GM23338 (cell line): ENCODE measurements at regions not wholly inside any gene's neighbourhood (a gene's known extent, or its start where the extent isn't known, plus 50 kb on each side); places are given as distances from the start of the nearest gene placed in this dataset.

ENCODE experiments used
- ATAC-seq: fragments of 200-7000 bp; cut with Tn5 transposase; 3 replicates; pipeline ENCODE4 v1.9.1; 2020
- DNase-seq: peaks from one replicate; pipeline ENCODE4 v3.0.0-alpha.2; 2015; ENCODE audit warnings: low spot score
- H2AFZ ChIP-seq: fragments of 200-600 bp; sonication (generic); 2 replicates; pipeline ENCODE4 v1.8.0; 2016; ENCODE audit warnings: antibody characterized with exemption, mild to moderate bottlenecking, moderate library complexity
- H3F3A ChIP-seq: fragments of 200-600 bp; sonication (generic); replicated peaks from 2 replicates; pipeline ENCODE4 v1.8.0; 2017; ENCODE audit warnings: antibody characterized with exemption, mixed run types, low read depth
- H3K27ac ChIP-seq: fragments of 200-600 bp; sonication (generic); 2 replicates; pipeline ENCODE4 v1.6.1; 2016; ENCODE audit warnings: low read depth
- H3K27me3 ChIP-seq: fragments of 200-600 bp; sonication (generic); 2 replicates; pipeline ENCODE4 v1.8.0; 2016; ENCODE audit warnings: mild to moderate bottlenecking, mixed run types, moderate library complexity; ENCODE audit not compliant: insufficient read depth
- H3K36me3 ChIP-seq: fragments of 200-600 bp; sonication (generic); 2 replicates; pipeline ENCODE4 v1.8.0; 2016; ENCODE audit warnings: mild to moderate bottlenecking; ENCODE audit not compliant: insufficient read depth
- H3K4me1 ChIP-seq: fragments of 200-600 bp; sonication (generic); 2 replicates; pipeline ENCODE4 v1.8.0; 2016; ENCODE audit warnings: mild to moderate bottlenecking, moderate library complexity; ENCODE audit not compliant: insufficient read depth
- H3K4me2 ChIP-seq: fragments of 200-600 bp; sonication (generic); 2 replicates; pipeline ENCODE4 v1.7.1; 2017; ENCODE audit warnings: mixed run types
- H3K4me3 ChIP-seq: fragments of 200-600 bp; sonication (generic); 2 replicates; pipeline ENCODE4 v1.6.1; 2016; ENCODE audit warnings: mixed run types
- H3K79me2 ChIP-seq: fragments of 200-600 bp; sonication (generic); replicated peaks from 2 replicates; pipeline ENCODE4 v1.8.0; 2017; ENCODE audit warnings: mild to moderate bottlenecking; ENCODE audit not compliant: insufficient read depth
- H3K9me2 ChIP-seq: fragments of 200-600 bp; sonication (generic); 2 replicates; pipeline ENCODE4 v1.8.0; 2017; ENCODE audit not compliant: insufficient read depth
- H4K20me1 ChIP-seq: fragments of 200-600 bp; sonication (generic); replicated peaks from 2 replicates; pipeline ENCODE4 v1.8.0; 2017; ENCODE audit warnings: mild to moderate bottlenecking; ENCODE audit not compliant: insufficient read depth
- H3K27ac Mint-ChIP-seq: 2 replicates; pipeline ENCODE4 v1.8.0; 2020; ENCODE audit warnings: inconsistent platforms, mild to moderate bottlenecking, moderate library complexity, mixed read lengths
- H3K27me3 Mint-ChIP-seq: 3 replicates; pipeline ENCODE4 v1.8.0; 2022; ENCODE audit warnings: low read depth, mild to moderate bottlenecking, moderate library complexity, mixed read lengths, inconsistent platforms; ENCODE audit not compliant: insufficient read depth, poor library complexity
- H3K36me3 Mint-ChIP-seq: 3 replicates; pipeline ENCODE4 v1.8.0; 2021; ENCODE audit warnings: low read depth, mild to moderate bottlenecking, inconsistent platforms, moderate library complexity, mixed read lengths
- H3K4me1 Mint-ChIP-seq: 3 replicates; pipeline ENCODE4 v1.8.0; 2020; ENCODE audit warnings: mild to moderate bottlenecking, inconsistent platforms, mixed read lengths
- H3K4me3 Mint-ChIP-seq: 3 replicates; pipeline ENCODE4 v1.8.0; 2021; ENCODE audit warnings: moderate library complexity, mild to moderate bottlenecking, inconsistent platforms, mixed read lengths
- H3K9me3 Mint-ChIP-seq: 3 replicates; pipeline ENCODE4 v1.8.0; 2020; ENCODE audit warnings: moderate library complexity, mild to moderate bottlenecking, inconsistent platforms, mixed read lengths
- CREB1 ChIP-seq: fragments of 250-450 bp; sonication (Bioruptor Pico); IDR thresholded peaks from 2 replicates; pipeline ENCODE4 v1.5.0; 2020; ENCODE audit warnings: low read depth, mild to moderate bottlenecking, moderate library complexity
- EZH2 ChIP-seq: fragments of 200-600 bp; sonication (generic); IDR thresholded peaks from one replicate; pipeline ENCODE4 v1.8.0; 2017; ENCODE audit warnings: antibody characterized with exemption, mild to moderate bottlenecking, low read depth; ENCODE audit not compliant: unreplicated experiment
- EZH2phosphoT487 ChIP-seq: fragments of 200-600 bp; sonication (generic); IDR thresholded peaks from one replicate; pipeline ENCODE4 v1.8.1; 2018; ENCODE audit warnings: antibody characterized with exemption; ENCODE audit not compliant: unreplicated experiment
- JUNB ChIP-seq: IDR thresholded peaks from one replicate; pipeline ENCODE4 v1.6.1; 2016; ENCODE audit warnings: antibody characterized with exemption; ENCODE audit not compliant: unreplicated experiment
- NANOG ChIP-seq: IDR thresholded peaks from 2 replicates; pipeline ENCODE4 v1.6.1; 2016; ENCODE audit warnings: antibody characterized with exemption, borderline replicate concordance
- POLR2AphosphoS5 ChIP-seq: IDR thresholded peaks from 2 replicates; pipeline ENCODE4 v1.6.1; 2016; ENCODE audit warnings: antibody characterized with exemption, low read depth
- STAT1 ChIP-seq: IDR thresholded peaks from one replicate; pipeline ENCODE4 v1.6.1; 2016; ENCODE audit warnings: antibody characterized with exemption; ENCODE audit not compliant: unreplicated experiment
- ZNF114 ChIP-seq: fragments of 250-450 bp; sonication (Bioruptor Pico); IDR thresholded peaks from 2 replicates; pipeline ENCODE4 v1.5.0; 2020; ENCODE audit warnings: mild to moderate bottlenecking, moderate library complexity
- ZNF331 ChIP-seq: fragments of 250-450 bp; sonication (Bioruptor Pico); IDR thresholded peaks from 2 replicates; pipeline ENCODE4 v1.5.0; 2020; ENCODE audit warnings: low read depth, mild to moderate bottlenecking, moderate library complexity
- TF ChIP-seq, protein P1 (sequence below): IDR thresholded peaks from one replicate; pipeline ENCODE4 v1.6.1; 2018; ENCODE audit warnings: antibody characterized with exemption; ENCODE audit not compliant: unreplicated experiment
- TF ChIP-seq, protein P2 (sequence below): IDR thresholded peaks from 2 replicates; pipeline ENCODE4 v1.6.1; 2016; ENCODE audit warnings: antibody characterized with exemption
- TF ChIP-seq, protein P3 (sequence below), 2 experiments: fragments of 200-600 bp in 1 of 2; sonication (generic) in 1 of 2; conservative IDR thresholded peaks; 2 replicates each; pipeline versions ENCODE4 v1.5.1 to v1.6.1; 2016 to 2017; ENCODE audit warnings: antibody characterized with exemption in 2 of 2, low read depth in 2 of 2, mild to moderate bottlenecking in 2 of 2, moderate library complexity in 1 of 2
- TF ChIP-seq, protein P4 (sequence below): fragments of 250-450 bp; sonication (Bioruptor Pico); IDR thresholded peaks from 2 replicates; pipeline ENCODE4 v1.5.0; 2020; ENCODE audit warnings: mild to moderate bottlenecking, moderate library complexity

DNA sequence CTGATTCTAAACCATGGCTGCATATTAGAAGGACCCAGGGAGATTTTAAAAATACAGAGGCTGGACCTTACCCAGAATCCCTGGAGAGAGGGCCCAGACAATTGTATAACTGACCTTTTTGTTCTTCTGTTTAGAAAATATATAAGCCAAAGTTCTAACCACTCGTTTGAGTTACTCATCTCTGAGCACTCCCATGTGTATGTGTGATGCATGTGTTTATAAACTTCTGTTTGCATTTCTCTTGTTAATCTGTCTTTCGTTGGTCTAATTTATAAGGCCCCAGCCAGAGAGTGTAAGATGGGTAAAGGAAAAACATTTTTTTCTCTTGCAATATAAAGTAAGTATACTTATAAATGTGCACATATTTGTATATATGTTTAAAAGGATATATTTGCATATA is 443.9 kb downstream of the ZNF608 start:
- no peak overlapping the region for H3K4me3 ChIP-seq
- Mint-ChIP-seq H3K9me3 (peaks cover 5% of the 10 kb centered on the region; the same call in 2 of the 3 replicates), H3K36me3 (peaks cover 5% of the 10 kb centered on the region; the same call in 2 of the 3 replicates), H3K27me3 (no peaks in the 10 kb centered on the region), H3K27ac (no peak overlapping the region), H3K4me3 (no peak overlapping the region), H3K4me1 (no peaks in the 10 kb centered on the region)
- TF ChIP-seq STAT1: no peak
- TF ChIP-seq, protein P1, sequence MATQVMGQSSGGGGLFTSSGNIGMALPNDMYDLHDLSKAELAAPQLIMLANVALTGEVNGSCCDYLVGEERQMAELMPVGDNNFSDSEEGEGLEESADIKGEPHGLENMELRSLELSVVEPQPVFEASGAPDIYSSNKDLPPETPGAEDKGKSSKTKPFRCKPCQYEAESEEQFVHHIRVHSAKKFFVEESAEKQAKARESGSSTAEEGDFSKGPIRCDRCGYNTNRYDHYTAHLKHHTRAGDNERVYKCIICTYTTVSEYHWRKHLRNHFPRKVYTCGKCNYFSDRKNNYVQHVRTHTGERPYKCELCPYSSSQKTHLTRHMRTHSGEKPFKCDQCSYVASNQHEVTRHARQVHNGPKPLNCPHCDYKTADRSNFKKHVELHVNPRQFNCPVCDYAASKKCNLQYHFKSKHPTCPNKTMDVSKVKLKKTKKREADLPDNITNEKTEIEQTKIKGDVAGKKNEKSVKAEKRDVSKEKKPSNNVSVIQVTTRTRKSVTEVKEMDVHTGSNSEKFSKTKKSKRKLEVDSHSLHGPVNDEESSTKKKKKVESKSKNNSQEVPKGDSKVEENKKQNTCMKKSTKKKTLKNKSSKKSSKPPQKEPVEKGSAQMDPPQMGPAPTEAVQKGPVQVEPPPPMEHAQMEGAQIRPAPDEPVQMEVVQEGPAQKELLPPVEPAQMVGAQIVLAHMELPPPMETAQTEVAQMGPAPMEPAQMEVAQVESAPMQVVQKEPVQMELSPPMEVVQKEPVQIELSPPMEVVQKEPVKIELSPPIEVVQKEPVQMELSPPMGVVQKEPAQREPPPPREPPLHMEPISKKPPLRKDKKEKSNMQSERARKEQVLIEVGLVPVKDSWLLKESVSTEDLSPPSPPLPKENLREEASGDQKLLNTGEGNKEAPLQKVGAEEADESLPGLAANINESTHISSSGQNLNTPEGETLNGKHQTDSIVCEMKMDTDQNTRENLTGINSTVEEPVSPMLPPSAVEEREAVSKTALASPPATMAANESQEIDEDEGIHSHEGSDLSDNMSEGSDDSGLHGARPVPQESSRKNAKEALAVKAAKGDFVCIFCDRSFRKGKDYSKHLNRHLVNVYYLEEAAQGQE: no peak
- TF ChIP-seq, protein P2, sequence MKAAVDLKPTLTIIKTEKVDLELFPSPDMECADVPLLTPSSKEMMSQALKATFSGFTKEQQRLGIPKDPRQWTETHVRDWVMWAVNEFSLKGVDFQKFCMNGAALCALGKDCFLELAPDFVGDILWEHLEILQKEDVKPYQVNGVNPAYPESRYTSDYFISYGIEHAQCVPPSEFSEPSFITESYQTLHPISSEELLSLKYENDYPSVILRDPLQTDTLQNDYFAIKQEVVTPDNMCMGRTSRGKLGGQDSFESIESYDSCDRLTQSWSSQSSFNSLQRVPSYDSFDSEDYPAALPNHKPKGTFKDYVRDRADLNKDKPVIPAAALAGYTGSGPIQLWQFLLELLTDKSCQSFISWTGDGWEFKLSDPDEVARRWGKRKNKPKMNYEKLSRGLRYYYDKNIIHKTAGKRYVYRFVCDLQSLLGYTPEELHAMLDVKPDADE: no peak
- no peak for TF ChIP-seq POLR2AphosphoS5
- no peak for TF ChIP-seq EZH2phosphoT487
- TF ChIP-seq, protein P3, sequence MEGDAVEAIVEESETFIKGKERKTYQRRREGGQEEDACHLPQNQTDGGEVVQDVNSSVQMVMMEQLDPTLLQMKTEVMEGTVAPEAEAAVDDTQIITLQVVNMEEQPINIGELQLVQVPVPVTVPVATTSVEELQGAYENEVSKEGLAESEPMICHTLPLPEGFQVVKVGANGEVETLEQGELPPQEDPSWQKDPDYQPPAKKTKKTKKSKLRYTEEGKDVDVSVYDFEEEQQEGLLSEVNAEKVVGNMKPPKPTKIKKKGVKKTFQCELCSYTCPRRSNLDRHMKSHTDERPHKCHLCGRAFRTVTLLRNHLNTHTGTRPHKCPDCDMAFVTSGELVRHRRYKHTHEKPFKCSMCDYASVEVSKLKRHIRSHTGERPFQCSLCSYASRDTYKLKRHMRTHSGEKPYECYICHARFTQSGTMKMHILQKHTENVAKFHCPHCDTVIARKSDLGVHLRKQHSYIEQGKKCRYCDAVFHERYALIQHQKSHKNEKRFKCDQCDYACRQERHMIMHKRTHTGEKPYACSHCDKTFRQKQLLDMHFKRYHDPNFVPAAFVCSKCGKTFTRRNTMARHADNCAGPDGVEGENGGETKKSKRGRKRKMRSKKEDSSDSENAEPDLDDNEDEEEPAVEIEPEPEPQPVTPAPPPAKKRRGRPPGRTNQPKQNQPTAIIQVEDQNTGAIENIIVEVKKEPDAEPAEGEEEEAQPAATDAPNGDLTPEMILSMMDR (conservative IDR thresholded peaks at IDR 0.05; ENCODE audit: low read depth in 2 of 2): no peak
- TF ChIP-seq, protein P4, sequence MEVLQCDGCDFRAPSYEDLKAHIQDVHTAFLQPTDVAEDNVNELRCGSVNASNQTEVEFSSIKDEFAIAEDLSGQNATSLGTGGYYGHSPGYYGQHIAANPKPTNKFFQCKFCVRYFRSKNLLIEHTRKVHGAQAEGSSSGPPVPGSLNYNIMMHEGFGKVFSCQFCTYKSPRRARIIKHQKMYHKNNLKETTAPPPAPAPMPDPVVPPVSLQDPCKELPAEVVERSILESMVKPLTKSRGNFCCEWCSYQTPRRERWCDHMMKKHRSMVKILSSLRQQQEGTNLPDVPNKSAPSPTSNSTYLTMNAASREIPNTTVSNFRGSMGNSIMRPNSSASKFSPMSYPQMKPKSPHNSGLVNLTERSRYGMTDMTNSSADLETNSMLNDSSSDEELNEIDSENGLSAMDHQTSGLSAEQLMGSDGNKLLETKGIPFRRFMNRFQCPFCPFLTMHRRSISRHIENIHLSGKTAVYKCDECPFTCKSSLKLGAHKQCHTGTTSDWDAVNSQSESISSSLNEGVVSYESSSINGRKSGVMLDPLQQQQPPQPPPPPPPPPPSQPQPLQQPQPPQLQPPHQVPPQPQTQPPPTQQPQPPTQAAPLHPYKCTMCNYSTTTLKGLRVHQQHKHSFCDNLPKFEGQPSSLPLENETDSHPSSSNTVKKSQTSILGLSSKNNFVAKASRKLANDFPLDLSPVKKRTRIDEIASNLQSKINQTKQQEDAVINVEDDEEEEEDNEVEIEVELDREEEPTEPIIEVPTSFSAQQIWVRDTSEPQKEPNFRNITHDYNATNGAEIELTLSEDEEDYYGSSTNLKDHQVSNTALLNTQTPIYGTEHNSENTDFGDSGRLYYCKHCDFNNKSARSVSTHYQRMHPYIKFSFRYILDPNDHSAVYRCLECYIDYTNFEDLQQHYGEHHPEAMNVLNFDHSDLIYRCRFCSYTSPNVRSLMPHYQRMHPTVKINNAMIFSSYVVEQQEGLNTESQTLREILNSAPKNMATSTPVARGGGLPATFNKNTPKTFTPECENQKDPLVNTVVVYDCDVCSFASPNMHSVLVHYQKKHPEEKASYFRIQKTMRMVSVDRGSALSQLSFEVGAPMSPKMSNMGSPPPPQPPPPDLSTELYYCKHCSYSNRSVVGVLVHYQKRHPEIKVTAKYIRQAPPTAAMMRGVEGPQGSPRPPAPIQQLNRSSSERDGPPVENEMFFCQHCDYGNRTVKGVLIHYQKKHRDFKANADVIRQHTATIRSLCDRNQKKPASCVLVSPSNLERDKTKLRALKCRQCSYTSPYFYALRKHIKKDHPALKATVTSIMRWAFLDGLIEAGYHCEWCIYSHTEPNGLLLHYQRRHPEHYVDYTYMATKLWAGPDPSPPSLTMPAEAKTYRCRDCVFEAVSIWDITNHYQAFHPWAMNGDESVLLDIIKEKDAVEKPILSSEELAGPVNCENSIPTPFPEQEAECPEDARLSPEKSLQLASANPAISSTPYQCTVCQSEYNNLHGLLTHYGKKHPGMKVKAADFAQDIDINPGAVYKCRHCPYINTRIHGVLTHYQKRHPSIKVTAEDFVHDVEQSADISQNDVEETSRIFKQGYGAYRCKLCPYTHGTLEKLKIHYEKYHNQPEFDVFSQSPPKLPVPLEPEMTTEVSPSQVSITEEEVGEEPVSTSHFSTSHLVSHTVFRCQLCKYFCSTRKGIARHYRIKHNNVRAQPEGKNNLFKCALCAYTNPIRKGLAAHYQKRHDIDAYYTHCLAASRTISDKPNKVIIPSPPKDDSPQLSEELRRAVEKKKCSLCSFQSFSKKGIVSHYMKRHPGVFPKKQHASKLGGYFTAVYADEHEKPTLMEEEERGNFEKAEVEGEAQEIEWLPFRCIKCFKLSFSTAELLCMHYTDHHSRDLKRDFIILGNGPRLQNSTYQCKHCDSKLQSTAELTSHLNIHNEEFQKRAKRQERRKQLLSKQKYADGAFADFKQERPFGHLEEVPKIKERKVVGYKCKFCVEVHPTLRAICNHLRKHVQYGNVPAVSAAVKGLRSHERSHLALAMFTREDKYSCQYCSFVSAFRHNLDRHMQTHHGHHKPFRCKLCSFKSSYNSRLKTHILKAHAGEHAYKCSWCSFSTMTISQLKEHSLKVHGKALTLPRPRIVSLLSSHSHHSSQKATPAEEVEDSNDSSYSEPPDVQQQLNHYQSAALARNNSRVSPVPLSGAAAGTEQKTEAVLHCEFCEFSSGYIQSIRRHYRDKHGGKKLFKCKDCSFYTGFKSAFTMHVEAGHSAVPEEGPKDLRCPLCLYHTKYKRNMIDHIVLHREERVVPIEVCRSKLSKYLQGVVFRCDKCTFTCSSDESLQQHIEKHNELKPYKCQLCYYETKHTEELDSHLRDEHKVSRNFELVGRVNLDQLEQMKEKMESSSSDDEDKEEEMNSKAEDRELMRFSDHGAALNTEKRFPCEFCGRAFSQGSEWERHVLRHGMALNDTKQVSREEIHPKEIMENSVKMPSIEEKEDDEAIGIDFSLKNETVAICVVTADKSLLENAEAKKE (CRISPR knock-in tag): no peak
- no peak for TF ChIP-seq NANOG
- no peak for TF ChIP-seq EZH2
- no peak for TF ChIP-seq JUNB
- TF ChIP-seq ZNF114 (CRISPR knock-in tag): no peak
- TF ChIP-seq CREB1: no peak
- TF ChIP-seq ZNF331 (CRISPR knock-in tag): no peak
- H3K27ac ChIP-seq: no peak overlapping the region
- H3K36me3 ChIP-seq: peaks cover 7% of the 10 kb centered on the region
- H3K79me2 ChIP-seq: no peaks in the 10 kb centered on the region
- DNase-seq (no peak), ATAC-seq (no peak)
- no peaks in the 10 kb centered on the region; the same call in 1 of the 2 replicates for H3K4me1 ChIP-seq
- no peak overlapping the region for H3K4me2 ChIP-seq
- H3K9me2 ChIP-seq: peaks cover 12% of the 10 kb centered on the region; the same call in 1 of the 2 replicates
- H3K27me3 ChIP-seq: no peaks in the 10 kb centered on the region
- H4K20me1 ChIP-seq: no peaks in the 10 kb centered on the region
- H2AFZ ChIP-seq: no peak overlapping the region
- no peaks in the 10 kb centered on the region for H3F3A ChIP-seq
